Keratinocyte (primary cell): ENCODE measurements at regions not wholly inside any gene's neighbourhood (a gene's known extent, or its start where the extent isn't known, plus 50 kb on each side); places are given as distances from the start of the nearest gene placed in this dataset.

Source experiments
- CTCF ChIP-seq, 3 experiments: IDR thresholded peaks in 1 of 3; conservative IDR thresholded peaks in 1 of 3; optimal IDR thresholded peaks in 1 of 3; 2 replicates in 2 of 3; 3 replicates in 1 of 3; pipeline versions ENCODE3 to v1.5.1; 2011; ENCODE audit warnings: low read length in 3 of 3, mild to moderate bottlenecking in 3 of 3, moderate library complexity in 2 of 3, control low read depth in 1 of 3, inconsistent platforms in 1 of 3; ENCODE audit not compliant: insufficient read depth in 2 of 3; ENCODE audit errors: extremely low read depth in 1 of 3
- EZH2 ChIP-seq: IDR thresholded peaks from one replicate; pipeline ENCODE4 v1.6.1; 2012; ENCODE audit warnings: inconsistent platforms, mild to moderate bottlenecking, low read length, moderate library complexity

GRCh38 chr12:107243341-107243740, 150.0 kb upstream of the CRY1 start:
- TF ChIP-seq CTCF (optimal IDR thresholded peaks at IDR 0.05 in 1 of 3, IDR thresholded peaks at IDR 0.05 in 1 of 3, conservative IDR thresholded peaks at IDR 0.05 in 1 of 3; ENCODE audit: extremely low read depth in 1 of 3, insufficient read depth in 2 of 3, low read length in 3 of 3): no peak
- no peak for TF ChIP-seq EZH2
